HCT116 (cell line): ENCODE measurements at regions not wholly inside any gene's neighbourhood (a gene's known extent, or its start where the extent isn't known, plus 50 kb on each side); places are given as distances from the start of the nearest gene placed in this dataset.

Source experiments
- ATAC-seq: fragments of 200-7000 bp; cut with Tn5 transposase; 2 replicates; pipeline ENCODE4 v1.9.1; 2020; ENCODE audit warnings: mild to moderate bottlenecking, moderate library complexity
- BruUV-seq: library from RNA; stranded (reverse); fragments of 400-500 nt; replicated peaks from 2 replicates; lab custom pipeline; 2021; lab: Mats Ljungman, UMichigan
- CTCF ChIA-PET: fragments of 300-600 bp; sonication (Branson Sonifier 250); formaldehyde crosslinking; loops from one replicate; lab custom pipeline; 2021; ENCODE audit warnings: antibody characterized with exemption; lab: Charles Lee
- POLR2A ChIA-PET: fragments of 300-600, 350-600 bp; sonication (Branson Sonifier 250); formaldehyde crosslinking; loops from one replicate; lab custom pipeline; 2021; ENCODE audit warnings: antibody characterized with exemption; lab: Charles Lee
- RAD21 ChIA-PET, 2 experiments: fragments of 300-600 bp; sonication (Branson Sonifier 250); formaldehyde crosslinking; loops; one replicate each; lab custom pipeline; 2023; ENCODE audit warnings: low total read pairs in 2 of 2; ENCODE audit not compliant: uncharacterized antibody in 2 of 2, unreplicated experiment in 2 of 2, low non-redundant PET in 1 of 2; lab: Charles Lee
- DNase-seq: peaks from one replicate; pipeline ENCODE4 v3.0.0-alpha.2; 2010; ENCODE audit warnings: low read depth, low spot score
- H2AFZ ChIP-seq: fragments of 200-600 bp; shearing (Covaris generic), sonication (generic); 2 replicates; pipeline ENCODE4 v1.6.1; 2017; ENCODE audit warnings: low read depth, mixed run types, mixed read lengths, antibody characterized with exemption, low read length; ENCODE audit not compliant: poor library complexity, severe bottlenecking
- H3K27ac ChIP-seq: 2 replicates; pipeline ENCODE4 v1.5.1; 2012; ENCODE audit warnings: low read depth, low read length
- H3K27me3 ChIP-seq: fragments of 200-600 bp; sonication (generic); 2 replicates; pipeline ENCODE4 v1.6.1; 2016; ENCODE audit warnings: mixed run types, low read length, mixed read lengths; ENCODE audit not compliant: insufficient read depth
- H3K36me3 ChIP-seq, 2 experiments: fragments of 200-500 bp in 1 of 2; fragments of 200-600 bp in 1 of 2; sonication (Bioruptor generic) in 1 of 2; sonication (generic) in 1 of 2; 2 replicates each; pipeline versions ENCODE4 v1.5.1 to v1.6.1; 2014 to 2016; ENCODE audit warnings: low read length in 2 of 2, inconsistent platforms in 1 of 2, mixed read lengths in 1 of 2, mixed run types in 1 of 2; ENCODE audit not compliant: insufficient read depth in 2 of 2, control insufficient read depth in 1 of 2
- H3K4me1 ChIP-seq, 2 experiments: fragments of 200-600 bp in 1 of 2; sonication (generic) in 1 of 2; 2 replicates each; pipeline versions ENCODE4 v1.5.1 to v1.6.1; 2012 to 2017; ENCODE audit warnings: low read length in 2 of 2, inconsistent platforms in 1 of 2, mild to moderate bottlenecking in 1 of 2, mixed read lengths in 1 of 2, mixed run types in 1 of 2, moderate library complexity in 1 of 2; ENCODE audit not compliant: insufficient read depth in 2 of 2, control insufficient read depth in 1 of 2
- H3K4me2 ChIP-seq: fragments of 200-600 bp; sonication (generic); 2 replicates; pipeline ENCODE4 v1.6.1; 2017; ENCODE audit warnings: mixed run types, low read length, mixed read lengths
- H3K4me3 ChIP-seq, 2 experiments: fragments of 200-600 bp in 1 of 2; sonication (generic) in 1 of 2; replicated peaks in 1 of 2; 2 replicates each; pipeline ENCODE4 v1.5.1; 2011 to 2016; ENCODE audit warnings: low read length in 2 of 2, control low read depth in 1 of 2, low read depth in 1 of 2, mild to moderate bottlenecking in 1 of 2, mixed read lengths in 1 of 2, mixed run types in 1 of 2
- H3K79me2 ChIP-seq: fragments of 200-600 bp; sonication (generic); 2 replicates; pipeline ENCODE4 v1.6.1; 2017; ENCODE audit warnings: mild to moderate bottlenecking, mixed run types, low read length, moderate library complexity, mixed read lengths; ENCODE audit not compliant: insufficient read depth
- H3K9ac ChIP-seq: fragments of 200-600 bp; sonication (generic); 2 replicates; pipeline ENCODE4 v1.6.1; 2016; ENCODE audit warnings: low read length, mixed read lengths
- H3K9me2 ChIP-seq: fragments of 200-600 bp; sonication (generic), shearing (Covaris generic); 2 replicates; pipeline ENCODE4 v1.6.1; 2017; ENCODE audit warnings: mixed run types, mild to moderate bottlenecking, moderate library complexity; ENCODE audit not compliant: insufficient read depth
- H3K9me3 ChIP-seq, 2 experiments: fragments of 200-500 bp in 1 of 2; fragments of 200-600 bp in 1 of 2; sonication (Bioruptor generic) in 1 of 2; sonication (generic) in 1 of 2; 2 replicates each; pipeline ENCODE4 v1.6.1; 2014 to 2017; ENCODE audit warnings: low read length in 2 of 2, mixed read lengths in 2 of 2, inconsistent platforms in 1 of 2, low read depth in 1 of 2, mild to moderate bottlenecking in 1 of 2, mixed run types in 1 of 2, moderate library complexity in 1 of 2; ENCODE audit not compliant: control insufficient read depth in 1 of 2, insufficient read depth in 1 of 2
- H4K20me1 ChIP-seq: fragments of 200-600 bp; sonication (generic), shearing (Covaris generic); 2 replicates; pipeline ENCODE4 v1.6.1; 2017; ENCODE audit warnings: mixed run types, mild to moderate bottlenecking, moderate library complexity; ENCODE audit not compliant: insufficient read depth
- CBX3 ChIP-seq: IDR thresholded peaks from 2 replicates; pipeline ENCODE4 v1.6.1; 2012; ENCODE audit warnings: low read depth
- EZH2 ChIP-seq: fragments of 200-600 bp; sonication (generic); IDR thresholded peaks from 2 replicates; pipeline ENCODE4 v1.6.1; 2017; ENCODE audit warnings: antibody characterized with exemption, mixed run types
- EZH2phosphoT487 ChIP-seq: fragments of 200-600 bp; IDR thresholded peaks from 2 replicates; pipeline ENCODE4 v1.6.1; 2018; ENCODE audit warnings: antibody characterized with exemption, borderline replicate concordance
- MAX ChIP-seq: IDR thresholded peaks from 2 replicates; pipeline ENCODE4 v1.6.1; 2012
- POLR2A ChIP-seq: IDR thresholded peaks from 2 replicates; pipeline ENCODE4 v1.7.0; 2011; ENCODE audit warnings: borderline replicate concordance; ENCODE audit not compliant: insufficient read depth, insufficient read length; ENCODE audit errors: extremely low read depth
- POLR2AphosphoS5 ChIP-seq: IDR thresholded peaks from 2 replicates; pipeline ENCODE4 v1.6.1; 2011; ENCODE audit warnings: mild to moderate bottlenecking, low read depth, low read length, moderate library complexity
- RAD21 ChIP-seq: IDR thresholded peaks from 2 replicates; pipeline ENCODE4 v1.6.1; 2012; ENCODE audit warnings: low read depth, mild to moderate bottlenecking
- REST ChIP-seq: IDR thresholded peaks from 2 replicates; pipeline ENCODE4 v1.6.1; 2012; ENCODE audit warnings: low read depth
- SIN3A ChIP-seq: IDR thresholded peaks from 2 replicates; pipeline ENCODE4 v1.6.1; 2012; ENCODE audit warnings: low read depth
- SP1 ChIP-seq: IDR thresholded peaks from 2 replicates; pipeline ENCODE4 v1.6.1; 2012; ENCODE audit warnings: low read depth
- SRF ChIP-seq: IDR thresholded peaks from 2 replicates; pipeline ENCODE4 v1.6.1; 2012; ENCODE audit warnings: low read depth
- YY1 ChIP-seq: IDR thresholded peaks from 2 replicates; pipeline ENCODE4 v1.6.1; 2011; ENCODE audit warnings: low read length, low read depth, moderate library complexity, mild to moderate bottlenecking; ENCODE audit not compliant: insufficient replicate concordance; ENCODE audit errors: extremely low read depth
- ZNF274 ChIP-seq: fragments of 200-500 bp; sonication (Bioruptor generic); IDR thresholded peaks from 2 replicates; pipeline ENCODE4 v1.6.1; 2014; ENCODE audit warnings: mild to moderate bottlenecking, low read depth, low read length, inconsistent platforms
- intact Hi-C: fragments of 100-400 bp; cut with micrococcal nuclease; formaldehyde crosslinking; loops from 2 replicates; pipeline ENCODE4 v1.10.0; 2022

DNA sequence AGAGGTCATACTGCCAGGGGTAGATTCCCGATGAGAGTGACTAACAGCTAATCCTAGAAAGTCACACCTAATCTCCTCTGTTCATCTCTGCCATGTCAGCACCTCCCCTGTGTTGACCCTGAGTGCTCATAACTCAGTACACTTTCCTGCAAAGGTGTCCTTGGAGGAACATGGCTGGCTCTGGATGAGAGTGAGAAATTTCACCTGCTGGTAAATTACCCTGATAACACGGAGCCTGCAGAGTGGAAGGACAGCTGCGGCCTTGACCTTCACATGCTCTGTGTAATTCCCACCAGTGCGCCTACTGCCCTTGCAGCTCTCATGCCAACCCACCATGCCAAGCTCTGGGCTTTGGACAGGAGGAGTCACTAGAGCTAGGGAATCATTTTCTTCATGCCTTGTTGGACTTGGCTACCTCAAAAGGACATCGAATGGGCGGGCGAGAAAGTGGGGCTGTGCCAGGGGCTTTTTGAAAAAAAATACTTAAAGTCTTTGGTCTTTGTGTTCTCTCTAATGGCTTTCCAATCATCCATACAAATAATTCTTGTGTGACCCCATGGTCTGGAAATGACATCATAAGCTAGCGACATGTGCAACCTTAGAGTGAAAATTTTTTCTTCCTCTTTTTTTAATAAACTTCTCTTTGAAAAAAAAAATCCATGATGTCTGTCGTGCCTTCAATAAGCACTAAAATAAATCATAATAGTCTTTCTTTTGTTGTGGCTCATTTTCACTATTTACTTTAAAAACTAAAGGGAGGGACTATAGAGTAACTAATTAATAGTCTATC lies 319.9 kb downstream of the MYCN start:
- Histone ChIP-seq H3K36me3 (no peaks in the 10 kb centered on the region), H3K4me1 (no peaks in the 10 kb centered on the region), H3K27me3 (peaks cover 9% of the 10 kb centered on the region; the same call in 1 of the 2 replicates), H4K20me1 (no peaks in the 10 kb centered on the region), H2AFZ (no peak overlapping the region), H3K79me2 (no peaks in the 10 kb centered on the region), H3K9me3 (no peaks in the 10 kb centered on the region), H3K4me3 (no peak overlapping the region), H3K9ac (no peak overlapping the region), H3K9me2 (no peaks in the 10 kb centered on the region), H3K4me2 (no peak overlapping the region), H3K27ac (no peak overlapping the region)
- CTCF ChIA-PET = no interaction called here
- RAD21 ChIA-PET = no interaction called here
- ATAC-seq (no peak), DNase-seq (no peak)
- no peak for TF ChIP-seq MAX
- TF ChIP-seq RAD21 = no peak
- TF ChIP-seq ZNF274 = no peak
- TF ChIP-seq EZH2phosphoT487 = no peak
- no peak for TF ChIP-seq CBX3
- no peak for TF ChIP-seq SRF
- TF ChIP-seq SP1 = no peak
- no peak for TF ChIP-seq YY1
- no peak for TF ChIP-seq REST
- no peak for TF ChIP-seq SIN3A
- TF ChIP-seq POLR2AphosphoS5 = no peak
- no peak for TF ChIP-seq EZH2
- TF ChIP-seq POLR2A = no peak
- no TSS peak for BruUV-seq
- POLR2A ChIA-PET = no interaction called here
- intact Hi-C loops = no loop called here
